ENCODE measurements at regions not wholly inside any gene's neighbourhood (a gene's known extent, or its start where the extent isn't known, plus 50 kb on each side); places are given as distances from the start of the nearest gene placed in this dataset.
"Not testable (repeated sequence)": the region's sequence is repeated elsewhere in the genome, so short reads cannot be mapped to it uniquely, and the experiment has no call there.

GRCh38 chr1:103273106-103273505 lies 164.8 kb upstream of the COL11A1 start:
- no peak for DNase-seq
- Histone ChIP-seq H3K4me1 (no peaks in the 10 kb centered on the region), H3K36me3 (no peaks in the 10 kb centered on the region), H3K4me3 (no peak overlapping the region), H3K27ac (no peak overlapping the region), H3K27me3 (no peaks in the 10 kb centered on the region), H3K9me3 (no peaks in the 10 kb centered on the region)
- in situ Hi-C loops (cut with MboI; ENCODE audit: low pct_ligation_motif_present in 1 of 4, low pct_unique_long_range_greater_than_20kb in 1 of 4, low sequenced_read_pairs in 3 of 4) (no loop called here), intact Hi-C loops (cut with DNase I; ENCODE audit: low total_unique reads) (no loop called here)
- TF ChIP-seq POLR2AphosphoS5 (IDR thresholded peaks at IDR 0.05): no peak
- no peak for TF ChIP-seq CTCF (IDR thresholded peaks at IDR 0.05)
- TF ChIP-seq POLR2A (IDR thresholded peaks at IDR 0.05): no peak
- TF ChIP-seq EP300 (IDR thresholded peaks at IDR 0.05; ENCODE audit: low read depth): no peak
- 55 to 57% methylated on average over 3 of the region's 3 CpGs for WGBS, 2 donors (ENCODE audit: low coverage in 1 of 2)

GRCh38 chr1:103271471-103271870 lies 163.1 kb upstream of the COL11A1 start:
- H3K4me1 ChIP-seq; H3K27ac ChIP-seq; DNase-seq; H3K9me3 ChIP-seq; in situ Hi-C loops (cut with MboI; ENCODE audit: low pct_ligation_motif_present in 1 of 4, low pct_unique_long_range_greater_than_20kb in 1 of 4, low sequenced_read_pairs in 3 of 4); H3K36me3 ChIP-seq; H3K4me3 ChIP-seq; H3K27me3 ChIP-seq; intact Hi-C loops (cut with DNase I; ENCODE audit: low total_unique reads): not testable (repeated sequence)
- 100% methylated on average over 1 of the region's 1 CpG; no CpG with 5 or more reads in 1 of the 2 donors for WGBS, 2 donors (ENCODE audit: low coverage in 1 of 2)

- no peaks in the 10 kb centered on the region for H3K4me1 ChIP-seq
- no peaks in the 10 kb centered on the region for H3K36me3 ChIP-seq
- in situ Hi-C loops (cut with MboI; ENCODE audit: low pct_ligation_motif_present in 1 of 4, low pct_unique_long_range_greater_than_20kb in 1 of 4, low sequenced_read_pairs in 3 of 4) (no loop called here), intact Hi-C loops (cut with DNase I; ENCODE audit: low total_unique reads) (no loop called here)
- no peaks in the 10 kb centered on the region for H3K27me3 ChIP-seq
- H3K27ac ChIP-seq: no peak overlapping the region
- no peak overlapping the region for H3K4me3 ChIP-seq
- TF ChIP-seq CTCF (IDR thresholded peaks at IDR 0.05) (no peak), POLR2AphosphoS5 (IDR thresholded peaks at IDR 0.05) (no peak), EP300 (IDR thresholded peaks at IDR 0.05; ENCODE audit: low read depth) (no peak), POLR2A (IDR thresholded peaks at IDR 0.05) (no peak)
- WGBS, 2 donors (ENCODE audit: low coverage in 1 of 2): 77% methylated on average over 1 of the region's 1 CpG; no CpG with 5 or more reads in 1 of the 2 donors
- no peak for DNase-seq
- no peaks in the 10 kb centered on the region for H3K9me3 ChIP-seq
Observed at GRCh38 chr1:103267893-103268292, 159.6 kb upstream of the COL11A1 start.

GRCh38 chr1:103267266-103267665 lies 158.9 kb upstream of the COL11A1 start:
- no peak overlapping the region for H3K4me3 ChIP-seq
- in situ Hi-C loops (cut with MboI; ENCODE audit: low pct_ligation_motif_present in 1 of 4, low pct_unique_long_range_greater_than_20kb in 1 of 4, low sequenced_read_pairs in 3 of 4) (no loop called here), intact Hi-C loops (cut with DNase I; ENCODE audit: low total_unique reads) (no loop called here)
- H3K27me3 ChIP-seq: no peaks in the 10 kb centered on the region
- H3K36me3 ChIP-seq: no peaks in the 10 kb centered on the region
- no peaks in the 10 kb centered on the region for H3K9me3 ChIP-seq
- DNase-seq: no peak
- H3K27ac ChIP-seq: no peak overlapping the region
- 83 to 100% methylated on average over 1 of the region's 1 CpG for WGBS, 2 donors (ENCODE audit: low coverage in 1 of 2)
- TF ChIP-seq POLR2A (IDR thresholded peaks at IDR 0.05): no peak
- no peak for TF ChIP-seq EP300 (IDR thresholded peaks at IDR 0.05; ENCODE audit: low read depth)
- TF ChIP-seq POLR2AphosphoS5 (IDR thresholded peaks at IDR 0.05): no peak
- TF ChIP-seq CTCF (IDR thresholded peaks at IDR 0.05): no peak
- H3K4me1 ChIP-seq: no peaks in the 10 kb centered on the region

GRCh38 chr1:103266036-103266435 lies 157.7 kb upstream of the COL11A1 start:
- intact Hi-C loops (cut with DNase I; ENCODE audit: low total_unique reads): no loop called here
- no peak for TF ChIP-seq POLR2AphosphoS5 (IDR thresholded peaks at IDR 0.05)
- no peak for TF ChIP-seq EP300 (IDR thresholded peaks at IDR 0.05; ENCODE audit: low read depth)
- TF ChIP-seq POLR2A (IDR thresholded peaks at IDR 0.05): no peak
- no peak for TF ChIP-seq CTCF (IDR thresholded peaks at IDR 0.05)
- H3K36me3 ChIP-seq: no peaks in the 10 kb centered on the region
- H3K27me3 ChIP-seq: no peaks in the 10 kb centered on the region
- no peak overlapping the region for H3K27ac ChIP-seq
- no peaks in the 10 kb centered on the region for H3K4me1 ChIP-seq
- no peaks in the 10 kb centered on the region for H3K9me3 ChIP-seq
- no peak overlapping the region for H3K4me3 ChIP-seq
- DNase-seq: no peak
- in situ Hi-C loops (cut with MboI; ENCODE audit: low pct_ligation_motif_present in 1 of 4, low pct_unique_long_range_greater_than_20kb in 1 of 4, low sequenced_read_pairs in 3 of 4): no loop called here

All from transverse colon (tissue), 4 donors.